HFFc6 (cell line): ENCODE measurements at regions not wholly inside any gene's neighbourhood (a gene's known extent, or its start where the extent isn't known, plus 50 kb on each side); places are given as distances from the start of the nearest gene placed in this dataset.

Source experiments
- DNase-seq: peaks from one replicate; pipeline ENCODE4 v3.0.0-alpha.2; 2018
- H3K27ac Mint-ChIP-seq: 2 replicates; pipeline ENCODE4 v1.8.0; 2020; ENCODE audit warnings: mild to moderate bottlenecking, mixed read lengths
- H3K27me3 Mint-ChIP-seq: 2 replicates; pipeline ENCODE4 v1.8.0; 2021; ENCODE audit warnings: mild to moderate bottlenecking, moderate library complexity, mixed read lengths; ENCODE audit not compliant: insufficient read depth
- H3K36me3 Mint-ChIP-seq: 2 replicates; pipeline ENCODE4 v1.8.0; 2021; ENCODE audit warnings: low read depth, mixed read lengths
- H3K4me1 Mint-ChIP-seq: 2 replicates; pipeline ENCODE4 v1.8.0; 2020; ENCODE audit warnings: low read depth, mixed read lengths
- H3K4me3 Mint-ChIP-seq: 2 replicates; pipeline ENCODE4 v1.8.0; 2020; ENCODE audit warnings: mild to moderate bottlenecking, moderate library complexity, mixed read lengths
- H3K9me3 Mint-ChIP-seq: 2 replicates; pipeline ENCODE4 v1.8.0; 2020; ENCODE audit warnings: mild to moderate bottlenecking, mixed read lengths
- CTCF ChIP-seq: fragments of 200-600 bp; sonication (generic); IDR thresholded peaks from 2 replicates; pipeline ENCODE4 v1.5.0; 2021; ENCODE audit warnings: antibody characterized with exemption, mild to moderate bottlenecking

- DNase-seq: no peak
- H3K27me3 Mint-ChIP-seq: no peaks in the 10 kb centered on the region
- no peak overlapping the region for H3K4me3 Mint-ChIP-seq
- H3K4me1 Mint-ChIP-seq: peaks cover 24% of the 10 kb centered on the region
- peaks cover 4% of the 10 kb centered on the region; the same call in 1 of the 2 replicates for H3K9me3 Mint-ChIP-seq
- peaks cover 5% of the 10 kb centered on the region; the same call in 1 of the 2 replicates for H3K36me3 Mint-ChIP-seq
- no peak for TF ChIP-seq CTCF
- H3K27ac Mint-ChIP-seq: no peak overlapping the region
Observed at GRCh38 chr7:15000157-15000556, 97.6 kb upstream of the DGKB start.

GRCh38 chr7:14999331-14999730, 96.8 kb upstream of the DGKB start:
- Mint-ChIP-seq H3K4me1 (peaks cover 24% of the 10 kb centered on the region), H3K9me3 (peaks cover 4% of the 10 kb centered on the region; the same call in 1 of the 2 replicates), H3K27me3 (no peaks in the 10 kb centered on the region)

GRCh38 chr7:14995774-14996173, 93.2 kb upstream of the DGKB start:
- Mint-ChIP-seq H3K36me3 (peaks cover 5% of the 10 kb centered on the region; the same call in 1 of the 2 replicates), H3K9me3 (peaks cover 4% of the 10 kb centered on the region; the same call in 1 of the 2 replicates), H3K4me1 (peaks cover 24% of the 10 kb centered on the region), H3K27ac (peak overlapping the region; percentile 32; the same call in 1 of the 2 replicates), H3K4me3 (peak overlapping the region; percentile 27; the same call in 1 of the 2 replicates), H3K27me3 (no peaks in the 10 kb centered on the region)
- no peak for TF ChIP-seq CTCF
- DNase-seq: peak; percentile 47

More at GRCh38 chr7:14999331-14999730, 96.8 kb upstream of the DGKB start:
- no peak for TF ChIP-seq CTCF
- no peak for DNase-seq
- H3K4me3 Mint-ChIP-seq: no peak overlapping the region
- no peak overlapping the region for H3K27ac Mint-ChIP-seq
- H3K36me3 Mint-ChIP-seq: peaks cover 5% of the 10 kb centered on the region; the same call in 1 of the 2 replicates

GRCh38 chr7:14988941-14989340, 86.4 kb upstream of the DGKB start:
- Mint-ChIP-seq H3K4me3 (no peak overlapping the region), H3K9me3 (no peaks in the 10 kb centered on the region), H3K36me3 (no peaks in the 10 kb centered on the region), H3K4me1 (no peaks in the 10 kb centered on the region), H3K27me3 (0 out of 2 replicates have a peak, but pooled peaks cover 2% of the 10 kb centered on the region), H3K27ac (no peak overlapping the region)
- peak; percentile 17 for DNase-seq
- no peak for TF ChIP-seq CTCF

- Mint-ChIP-seq H3K27ac (no peak overlapping the region), H3K4me3 (no peak overlapping the region)
Observed at GRCh38 chr7:14978687-14979086, 76.1 kb upstream of the DGKB start.

More at GRCh38 chr7:14978687-14979086, 76.1 kb upstream of the DGKB start:
- H3K27me3 Mint-ChIP-seq: no peaks in the 10 kb centered on the region
- H3K4me1 Mint-ChIP-seq: no peaks in the 10 kb centered on the region
- DNase-seq: no peak
- no peak for TF ChIP-seq CTCF
- no peaks in the 10 kb centered on the region for H3K36me3 Mint-ChIP-seq
- H3K9me3 Mint-ChIP-seq: no peaks in the 10 kb centered on the region; the same call in 1 of the 2 replicates
